Effector memory CD8-positive, alpha-beta T cell (primary cell): ENCODE measurements at regions not wholly inside any gene's neighbourhood (a gene's known extent, or its start where the extent isn't known, plus 50 kb on each side); places are given as distances from the start of the nearest gene placed in this dataset.

ENCODE experiments used
- ATAC-seq: fragments of 150-1000 bp; cut with Tn5 transposase; replicated peaks from 2 replicates; pipeline ENCODE4 v1.10.0; 2021; ENCODE audit warnings: mild to moderate bottlenecking, moderate library complexity
- DNase-seq, 3 experiments: peaks; one replicate each; pipeline ENCODE4 v3.0.0; 2021
- H3K27ac Mint-ChIP-seq, 2 donors: one replicate each; pipeline ENCODE4 v1.8.0; 2022; ENCODE audit warnings: mild to moderate bottlenecking in 2 of 2, mixed read lengths in 2 of 2, moderate library complexity in 2 of 2
- H3K27me3 Mint-ChIP-seq, 2 donors: one replicate each; pipeline ENCODE4 v1.8.0; 2022; ENCODE audit warnings: mixed read lengths in 2 of 2
- H3K36me3 Mint-ChIP-seq: one replicate; pipeline ENCODE4 v1.8.0; 2022; ENCODE audit warnings: mild to moderate bottlenecking, moderate library complexity, mixed read lengths; ENCODE audit not compliant: insufficient read depth
- H3K4me1 Mint-ChIP-seq, 2 donors: one replicate each; pipeline ENCODE4 v1.8.0; 2022; ENCODE audit warnings: low read depth in 2 of 2, mixed read lengths in 2 of 2
- H3K4me3 Mint-ChIP-seq, 2 donors: one replicate each; pipeline ENCODE4 v1.8.0; 2022; ENCODE audit warnings: mild to moderate bottlenecking in 2 of 2, mixed read lengths in 2 of 2, moderate library complexity in 2 of 2
- H3K9me3 Mint-ChIP-seq, 2 donors: one replicate each; pipeline ENCODE4 v1.8.0; 2022; ENCODE audit warnings: mixed read lengths in 2 of 2

- H3K27ac Mint-ChIP-seq, result no peak overlapping the region
- H3K27me3 Mint-ChIP-seq, result no peaks in the 10 kb centered on the region
- DNase-seq, result no peak
- no peak for ATAC-seq
- no peaks in the 10 kb centered on the region for H3K4me1 Mint-ChIP-seq
- peaks cover 5 to 9% of the 10 kb centered on the region in 2 donors for H3K9me3 Mint-ChIP-seq
- H3K4me3 Mint-ChIP-seq, result no peak overlapping the region
- H3K36me3 Mint-ChIP-seq, result no peaks in the 10 kb centered on the region
Observed at GRCh38 chr6:115681978-115682775, 378.5 kb downstream of the FRK start.

- Mint-ChIP-seq H3K27me3 (no peaks in the 10 kb centered on the region), H3K9me3 (peaks cover 5 to 9% of the 10 kb centered on the region in 2 donors), H3K4me1 (no peaks in the 10 kb centered on the region), H3K36me3 (no peaks in the 10 kb centered on the region), H3K4me3 (no peak overlapping the region), H3K27ac (no peak overlapping the region)
- ATAC-seq (no peak), DNase-seq (no peak)
Observed at GRCh38 chr6:115680621-115681020, 380.1 kb downstream of the FRK start.

GRCh38 chr6:115677198-115677597 lies 383.5 kb downstream of the FRK start:
- DNase-seq (no peak), ATAC-seq (no peak)
- H3K27ac Mint-ChIP-seq, result no peak overlapping the region
- peaks cover 5 to 6% of the 10 kb centered on the region in 2 donors for H3K9me3 Mint-ChIP-seq
- no peaks in the 10 kb centered on the region for H3K4me1 Mint-ChIP-seq
- no peaks in the 10 kb centered on the region for H3K27me3 Mint-ChIP-seq
- H3K4me3 Mint-ChIP-seq, result no peak overlapping the region
- no peaks in the 10 kb centered on the region for H3K36me3 Mint-ChIP-seq

GRCh38 chr6:115675443-115675842 lies 385.2 kb downstream of the FRK start:
- DNase-seq, result no peak
- H3K27me3 Mint-ChIP-seq, result no peaks in the 10 kb centered on the region
- no peak overlapping the region for H3K4me3 Mint-ChIP-seq
- H3K36me3 Mint-ChIP-seq, result no peaks in the 10 kb centered on the region
- ATAC-seq, result no peak
- no peaks in the 10 kb centered on the region for H3K4me1 Mint-ChIP-seq
- no peak overlapping the region for H3K27ac Mint-ChIP-seq
- H3K9me3 Mint-ChIP-seq, result peaks cover 4 to 5% of the 10 kb centered on the region in 2 donors

- Mint-ChIP-seq H3K27me3 (no peaks in the 10 kb centered on the region), H3K27ac (no peak overlapping the region)
Observed at GRCh38 chr6:115668781-115669180, 391.9 kb downstream of the FRK start.

GRCh38 chr6:115668211-115668610 lies 392.5 kb downstream of the FRK start:
- Mint-ChIP-seq H3K27me3 (no peaks in the 10 kb centered on the region), H3K4me3 (no peak overlapping the region)

More at GRCh38 chr6:115668781-115669180, 391.9 kb downstream of the FRK start:
- ATAC-seq, result no peak
- Mint-ChIP-seq H3K4me1 (no peaks in the 10 kb centered on the region), H3K4me3 (no peak overlapping the region), H3K36me3 (no peaks in the 10 kb centered on the region), H3K9me3 (peaks cover 6 to 8% of the 10 kb centered on the region in 2 donors)
- no peak for DNase-seq

GRCh38 chr6:115667478-115668026 lies 393.1 kb downstream of the FRK start:
- Mint-ChIP-seq H3K27ac (no peak overlapping the region), H3K4me3 (no peak overlapping the region), H3K4me1 (no peaks in the 10 kb centered on the region), H3K36me3 (no peaks in the 10 kb centered on the region), H3K9me3 (peaks cover 6 to 8% of the 10 kb centered on the region in 2 donors), H3K27me3 (no peaks in the 10 kb centered on the region)
- ATAC-seq (no peak), DNase-seq (no peak)

More at GRCh38 chr6:115668211-115668610, 392.5 kb downstream of the FRK start:
- ATAC-seq, result no peak
- Mint-ChIP-seq H3K27ac (no peak overlapping the region), H3K4me1 (no peaks in the 10 kb centered on the region), H3K9me3 (peaks cover 6 to 8% of the 10 kb centered on the region in 2 donors), H3K36me3 (no peaks in the 10 kb centered on the region)
- DNase-seq, result no peak

- ATAC-seq, result no peak
- H3K4me1 Mint-ChIP-seq, result no peaks in the 10 kb centered on the region
- H3K27ac Mint-ChIP-seq, result no peak overlapping the region
- DNase-seq, result no peak
- H3K36me3 Mint-ChIP-seq, result no peaks in the 10 kb centered on the region
- H3K4me3 Mint-ChIP-seq, result no peak overlapping the region
- H3K27me3 Mint-ChIP-seq, result no peaks in the 10 kb centered on the region
- peaks cover 6 to 8% of the 10 kb centered on the region in 2 donors for H3K9me3 Mint-ChIP-seq
Observed at GRCh38 chr6:115666997-115667396, 393.7 kb downstream of the FRK start.

- H3K27ac Mint-ChIP-seq, result no peak overlapping the region
- no peak for ATAC-seq
Observed at GRCh38 chr6:115665310-115665709, 395.4 kb downstream of the FRK start.

GRCh38 chr6:115663681-115664080 lies 397.0 kb downstream of the FRK start:
- no peaks in the 10 kb centered on the region for H3K4me1 Mint-ChIP-seq
- H3K27me3 Mint-ChIP-seq, result no peaks in the 10 kb centered on the region
- H3K4me3 Mint-ChIP-seq, result no peak overlapping the region
- ATAC-seq (no peak), DNase-seq (no peak)
- no peaks in the 10 kb centered on the region for H3K36me3 Mint-ChIP-seq
- peaks cover 14% of the 10 kb centered on the region in 2 donors for H3K9me3 Mint-ChIP-seq
- no peak overlapping the region for H3K27ac Mint-ChIP-seq

More at GRCh38 chr6:115665310-115665709, 395.4 kb downstream of the FRK start:
- DNase-seq, result no peak
- H3K27me3 Mint-ChIP-seq, result no peaks in the 10 kb centered on the region
- peaks cover 6 to 10% of the 10 kb centered on the region in 2 donors for H3K9me3 Mint-ChIP-seq
- H3K4me1 Mint-ChIP-seq, result no peaks in the 10 kb centered on the region
- no peak overlapping the region for H3K4me3 Mint-ChIP-seq
- no peaks in the 10 kb centered on the region for H3K36me3 Mint-ChIP-seq

- no peak for DNase-seq
- H3K9me3 Mint-ChIP-seq, result peaks cover 15 to 16% of the 10 kb centered on the region in 2 donors
- H3K36me3 Mint-ChIP-seq, result no peaks in the 10 kb centered on the region
- no peaks in the 10 kb centered on the region for H3K4me1 Mint-ChIP-seq
- H3K27me3 Mint-ChIP-seq, result no peaks in the 10 kb centered on the region
- H3K27ac Mint-ChIP-seq, result no peak overlapping the region
- no peak overlapping the region for H3K4me3 Mint-ChIP-seq
- no peak for ATAC-seq
Observed at GRCh38 chr6:115643762-115644161, 416.9 kb downstream of the FRK start.

GRCh38 chr6:115634887-115635286 lies 425.8 kb downstream of the FRK start:
- peaks cover 4 to 10% of the 10 kb centered on the region in 2 donors for H3K9me3 Mint-ChIP-seq
- no peaks in the 10 kb centered on the region for H3K27me3 Mint-ChIP-seq
- no peak for DNase-seq
- H3K36me3 Mint-ChIP-seq, result no peaks in the 10 kb centered on the region
- H3K4me1 Mint-ChIP-seq, result no peaks in the 10 kb centered on the region
- ATAC-seq, result no peak
- H3K4me3 Mint-ChIP-seq, result no peak overlapping the region
- H3K27ac Mint-ChIP-seq, result no peak overlapping the region

GRCh38 chr6:115634131-115634530 lies 426.6 kb downstream of the FRK start:
- Mint-ChIP-seq H3K27ac (no peak overlapping the region), H3K27me3 (no peaks in the 10 kb centered on the region), H3K4me3 (no peak overlapping the region), H3K9me3 (peaks cover 8 to 9% of the 10 kb centered on the region in 2 donors), H3K36me3 (no peaks in the 10 kb centered on the region), H3K4me1 (no peaks in the 10 kb centered on the region)
- ATAC-seq (no peak), DNase-seq (no peak)

GRCh38 chr6:115631028-115631427 lies 429.7 kb downstream of the FRK start:
- Mint-ChIP-seq H3K4me3 (no peak overlapping the region), H3K27ac (no peak overlapping the region), H3K36me3 (no peaks in the 10 kb centered on the region), H3K4me1 (no peaks in the 10 kb centered on the region), H3K27me3 (no peaks in the 10 kb centered on the region), H3K9me3 (peaks cover 0 to 6% of the 10 kb centered on the region in 2 donors)
- ATAC-seq (no peak), DNase-seq (no peak)
